Erythroblast (primary cell): ENCODE measurements at regions not wholly inside any gene's neighbourhood (a gene's known extent, or its start where the extent isn't known, plus 50 kb on each side); places are given as distances from the start of the nearest gene placed in this dataset.

Experiments used
- GATA1 ChIP-seq: IDR thresholded peaks from 2 replicates; pipeline ENCODE4 v1.6.1; 2011; ENCODE audit warnings: low read depth, mild to moderate bottlenecking, control low read depth, low read length, moderate library complexity
- POLR2A ChIP-seq: IDR thresholded peaks from 2 replicates; pipeline ENCODE4 v1.6.1; 2011; ENCODE audit warnings: mild to moderate bottlenecking, low read length

- TF ChIP-seq POLR2A (no peak), GATA1 (no peak)
These were observed 1131.5 kb downstream of the SI start for GRCh38 chr3:163946785-163947184.
